IPS-18a (cell line): ENCODE measurements at regions not wholly inside any gene's neighbourhood (a gene's known extent, or its start where the extent isn't known, plus 50 kb on each side); places are given as distances from the start of the nearest gene placed in this dataset.

Experiments
- H3K27ac ChIP-seq: one replicate; pipeline ENCODE4 v1.5.1; 2013; ENCODE audit warnings: low read length
- H3K27me3 ChIP-seq: one replicate; pipeline ENCODE4 v1.6.1; 2013; ENCODE audit warnings: mild to moderate bottlenecking, low read length; ENCODE audit not compliant: control insufficient read depth, insufficient read depth
- H3K36me3 ChIP-seq: one replicate; pipeline ENCODE4 v1.6.1; 2013; ENCODE audit warnings: low read depth, low read length; ENCODE audit not compliant: control insufficient read depth
- H3K4me1 ChIP-seq: one replicate; pipeline ENCODE4 v1.6.1; 2013; ENCODE audit warnings: low read depth, low read length; ENCODE audit not compliant: control insufficient read depth
- H3K4me3 ChIP-seq: one replicate; pipeline ENCODE4 v1.5.1; 2013; ENCODE audit warnings: low read length
- H3K9ac ChIP-seq: one replicate; pipeline ENCODE4 v1.6.1; 2013; ENCODE audit warnings: mild to moderate bottlenecking, low read length, moderate library complexity
- H3K9me3 ChIP-seq: one replicate; pipeline ENCODE4 v1.6.1; 2013; ENCODE audit warnings: low read depth, low read length; ENCODE audit not compliant: control insufficient read depth

DNA sequence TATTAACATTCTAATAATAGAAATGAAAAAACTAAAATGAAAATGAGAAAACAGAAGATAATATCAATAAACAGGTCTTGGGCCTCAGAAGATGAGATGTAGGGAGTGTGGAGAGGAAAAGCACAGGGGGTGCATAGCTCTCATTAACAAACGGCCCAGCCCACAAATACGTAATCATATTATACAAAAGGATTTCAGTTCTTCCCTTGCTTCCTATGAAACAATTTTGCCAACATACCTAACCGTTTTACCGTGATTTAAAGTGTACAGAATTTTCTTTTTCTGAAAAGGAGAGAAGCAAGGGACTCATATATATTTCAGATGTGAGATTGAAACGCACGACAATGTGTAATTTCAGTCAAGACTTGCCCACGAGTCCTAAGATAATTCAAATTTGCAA is 136.0 kb downstream of the HFE start:
- H3K36me3 ChIP-seq = no peaks in the 10 kb centered on the region
- peak overlapping the region; percentile 100 for H3K27ac ChIP-seq
- peak overlapping the region; percentile 99 for H3K4me3 ChIP-seq
- H3K4me1 ChIP-seq = peaks cover 39% of the 10 kb centered on the region
- H3K9ac ChIP-seq = peak overlapping the region; percentile 100
- H3K9me3 ChIP-seq = no peaks in the 10 kb centered on the region
- H3K27me3 ChIP-seq = no peaks in the 10 kb centered on the region

DNA sequence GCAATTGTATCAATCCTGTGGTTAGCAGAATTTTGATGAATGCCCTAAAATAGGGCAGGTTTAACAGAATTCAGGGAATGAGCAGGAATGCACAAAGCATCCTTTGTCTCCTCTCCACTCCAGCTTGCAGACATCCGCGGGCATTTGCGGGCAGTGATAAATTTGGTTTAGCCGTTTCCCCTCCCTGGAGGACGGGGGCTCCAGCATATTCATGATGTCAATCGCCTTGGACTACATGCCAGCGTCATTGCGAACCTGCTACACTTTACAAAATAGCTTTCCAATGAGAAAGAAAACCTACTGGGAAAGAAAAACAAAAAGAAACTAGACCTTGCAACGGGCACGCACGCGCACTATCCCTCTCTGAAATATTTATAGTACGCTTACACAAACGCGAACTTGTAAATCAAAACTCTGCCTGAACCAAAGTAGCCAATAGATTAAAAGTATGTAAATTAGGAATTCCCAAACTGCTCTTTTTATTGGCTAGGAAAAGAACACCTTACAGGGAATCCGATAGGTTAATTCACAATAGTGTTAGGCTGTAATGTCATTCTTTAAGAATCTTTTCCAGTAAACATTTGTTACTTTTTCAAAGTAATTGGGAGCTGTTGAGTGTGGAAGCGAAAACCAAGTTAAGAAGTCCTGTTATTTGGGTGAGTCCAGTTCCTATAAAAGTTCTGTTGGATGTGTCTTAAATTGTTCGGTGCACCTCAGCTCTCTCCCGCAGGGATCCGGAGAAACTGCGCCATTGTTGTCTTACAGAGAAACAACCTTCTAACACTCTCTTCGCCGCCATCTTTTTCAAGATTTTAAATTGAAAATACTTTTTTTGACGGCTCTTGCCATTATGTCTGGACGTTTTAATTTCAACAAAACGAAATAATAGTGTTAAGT is 136.7 kb downstream of the HFE start:
- H3K27ac ChIP-seq = peak overlapping the region; percentile 100
- peak overlapping the region; percentile 100 for H3K9ac ChIP-seq
- H3K9me3 ChIP-seq = no peaks in the 10 kb centered on the region
- H3K27me3 ChIP-seq = no peaks in the 10 kb centered on the region
- peaks cover 38% of the 10 kb centered on the region for H3K4me1 ChIP-seq
- H3K4me3 ChIP-seq = peak overlapping the region; percentile 99
- no peaks in the 10 kb centered on the region for H3K36me3 ChIP-seq

DNA sequence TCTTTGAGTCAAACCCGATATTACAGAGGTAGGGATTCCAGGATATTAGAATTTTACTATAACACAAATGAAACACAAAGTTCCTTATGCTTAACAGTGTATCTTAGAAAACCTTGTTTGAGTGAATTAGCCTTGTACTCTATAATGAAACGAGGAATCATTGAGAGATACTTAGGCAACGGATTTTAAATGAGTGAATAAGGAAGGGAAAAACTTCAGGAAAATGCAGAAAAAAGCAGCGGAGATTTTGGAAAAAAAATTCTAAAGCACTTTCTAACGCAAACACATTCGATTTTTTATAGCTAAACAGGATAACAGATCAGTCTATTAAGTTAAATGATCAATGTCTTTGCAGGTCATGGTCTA is 137.3 kb downstream of the HFE start:
- peak overlapping the region; percentile 100 for H3K27ac ChIP-seq
- H3K4me1 ChIP-seq = peaks cover 31% of the 10 kb centered on the region
- H3K36me3 ChIP-seq = no peaks in the 10 kb centered on the region
- peak overlapping the region; percentile 99 for H3K4me3 ChIP-seq
- no peaks in the 10 kb centered on the region for H3K27me3 ChIP-seq
- no peaks in the 10 kb centered on the region for H3K9me3 ChIP-seq
- peak overlapping the region; percentile 100 for H3K9ac ChIP-seq

DNA sequence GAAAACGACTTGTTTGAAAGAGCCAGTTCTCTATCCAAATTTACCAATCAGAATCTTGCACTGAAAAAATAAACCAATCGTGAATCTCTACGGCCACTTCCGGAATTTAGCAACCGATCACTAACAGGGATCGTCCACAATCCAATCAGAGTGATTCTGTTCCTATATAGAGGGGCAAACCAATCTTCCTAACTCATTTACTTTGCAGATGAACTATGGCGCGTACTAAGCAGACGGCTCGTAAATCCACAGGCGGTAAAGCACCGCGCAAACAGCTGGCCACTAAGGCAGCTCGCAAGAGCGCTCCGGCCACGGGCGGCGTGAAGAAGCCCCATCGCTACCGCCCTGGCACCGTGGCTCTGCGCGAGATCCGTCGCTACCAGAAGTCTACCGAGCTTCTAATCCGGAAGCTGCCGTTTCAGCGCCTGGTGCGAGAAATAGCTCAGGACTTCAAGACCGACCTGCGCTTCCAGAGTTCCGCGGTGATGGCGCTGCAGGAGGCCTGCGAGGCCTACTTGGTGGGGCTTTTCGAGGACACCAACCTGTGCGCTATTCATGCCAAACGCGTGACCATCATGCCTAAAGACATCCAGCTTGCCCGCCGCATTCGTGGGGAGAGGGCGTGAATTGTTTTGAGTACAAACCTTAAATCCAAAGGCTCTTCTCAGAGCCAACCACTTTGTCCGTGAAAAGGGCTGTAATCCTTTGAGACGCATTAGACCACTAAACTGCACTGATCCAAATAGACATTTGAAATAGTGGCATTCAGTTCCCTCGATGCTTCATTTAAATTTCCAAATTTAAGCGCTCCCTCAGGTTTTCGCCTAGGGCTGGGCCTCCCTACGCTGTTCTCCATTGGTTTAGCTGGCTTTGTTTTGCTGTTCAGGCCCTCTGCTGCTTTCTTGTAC is 138.0 kb downstream of the HFE start:
- Histone ChIP-seq H3K9ac (peak overlapping the region; percentile 100), H3K4me3 (peak overlapping the region; percentile 99), H3K36me3 (no peaks in the 10 kb centered on the region), H3K27ac (peak overlapping the region; percentile 100), H3K4me1 (peaks cover 26% of the 10 kb centered on the region), H3K9me3 (no peaks in the 10 kb centered on the region), H3K27me3 (no peaks in the 10 kb centered on the region)

DNA sequence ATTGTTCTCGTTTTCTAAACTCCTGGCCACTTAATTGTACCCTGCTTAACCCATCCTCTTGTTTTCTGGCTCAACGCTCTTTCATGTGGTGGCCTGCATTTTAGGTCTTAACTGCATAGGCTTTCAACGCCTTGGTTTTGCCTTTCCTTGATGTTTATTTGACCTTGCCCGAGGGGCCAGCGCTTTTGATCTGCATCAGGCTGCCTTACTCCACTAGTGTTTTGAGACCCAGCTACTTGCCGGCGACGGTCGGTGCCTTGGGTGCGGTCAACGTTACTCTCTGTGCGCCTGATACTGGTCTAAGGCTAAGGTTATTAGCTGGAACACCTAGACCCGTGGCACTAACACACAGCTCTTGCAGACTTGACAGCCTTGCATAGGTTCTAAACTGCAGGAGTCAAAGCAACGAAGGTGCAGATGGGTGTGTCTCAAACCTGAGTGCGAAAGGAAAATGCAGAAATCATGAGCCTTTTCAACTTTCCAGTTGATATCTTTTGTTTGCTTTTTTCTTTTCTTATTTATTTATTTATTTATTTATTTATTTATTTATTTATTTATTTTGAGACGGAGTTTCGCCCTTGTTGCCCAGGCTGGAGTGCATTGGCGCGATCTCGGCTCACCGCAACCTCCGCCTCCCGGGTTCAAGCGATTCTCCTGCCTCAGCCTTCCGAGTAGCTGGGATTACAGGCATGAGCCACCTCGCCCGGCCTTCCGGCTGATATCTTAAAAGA is 138.8 kb downstream of the HFE start:
- no peaks in the 10 kb centered on the region for H3K36me3 ChIP-seq
- H3K9me3 ChIP-seq = no peaks in the 10 kb centered on the region
- peak overlapping the region; percentile 100 for H3K9ac ChIP-seq
- peak overlapping the region; percentile 99 for H3K4me3 ChIP-seq
- peak overlapping the region; percentile 100 for H3K27ac ChIP-seq
- H3K27me3 ChIP-seq = no peaks in the 10 kb centered on the region
- peaks cover 18% of the 10 kb centered on the region for H3K4me1 ChIP-seq

DNA sequence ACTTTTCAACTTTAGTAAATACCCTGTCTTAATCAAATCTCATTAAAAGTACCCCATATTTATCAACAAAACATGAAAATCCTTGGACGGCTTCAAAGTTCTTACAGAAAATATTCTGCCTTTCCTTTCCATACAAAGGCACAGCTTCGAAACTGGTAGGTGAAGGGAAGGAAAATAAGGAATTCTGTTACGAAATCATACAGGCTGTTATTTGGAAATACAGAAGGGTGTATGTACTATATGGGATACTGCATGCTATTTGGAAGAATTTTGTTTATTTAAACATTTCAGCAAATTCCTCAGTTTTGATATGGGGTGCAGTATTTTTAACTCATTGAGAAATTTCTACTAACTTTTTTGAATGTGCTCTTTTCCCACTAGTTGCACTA is 138.4 kb upstream of the BTN3A2 start:
- H3K27me3 ChIP-seq = no peaks in the 10 kb centered on the region
- H3K36me3 ChIP-seq = no peaks in the 10 kb centered on the region
- peak overlapping the region; percentile 100 for H3K9ac ChIP-seq
- H3K9me3 ChIP-seq = no peaks in the 10 kb centered on the region
- H3K27ac ChIP-seq = peak overlapping the region; percentile 63
- H3K4me1 ChIP-seq = peaks cover 16% of the 10 kb centered on the region
- peak overlapping the region; percentile 99 for H3K4me3 ChIP-seq

DNA sequence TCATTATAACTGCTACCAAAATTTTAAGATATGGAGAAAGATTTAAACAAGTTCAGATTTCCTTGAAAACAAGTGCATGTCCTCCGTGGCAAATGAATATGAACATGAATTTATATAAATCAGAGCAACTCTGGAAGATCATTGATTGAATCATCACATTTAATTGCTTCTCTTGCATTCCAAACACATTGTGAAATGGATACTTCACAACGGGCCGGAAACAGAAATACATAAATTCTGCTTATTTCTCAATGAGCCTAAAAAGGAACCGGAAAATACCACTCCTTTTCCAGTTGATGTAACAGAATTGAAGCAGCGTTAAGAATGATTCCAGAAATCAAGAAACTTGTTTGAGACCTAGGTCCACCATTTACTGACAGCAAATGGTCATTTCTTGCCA is 134.6 kb upstream of the BTN3A2 start:
- no peaks in the 10 kb centered on the region for H3K9me3 ChIP-seq
- no peak overlapping the region for H3K27ac ChIP-seq
- no peaks in the 10 kb centered on the region for H3K27me3 ChIP-seq
- peaks cover 22% of the 10 kb centered on the region for H3K4me1 ChIP-seq
- H3K9ac ChIP-seq = no peak overlapping the region
- H3K36me3 ChIP-seq = no peaks in the 10 kb centered on the region
- H3K4me3 ChIP-seq = no peak overlapping the region

DNA sequence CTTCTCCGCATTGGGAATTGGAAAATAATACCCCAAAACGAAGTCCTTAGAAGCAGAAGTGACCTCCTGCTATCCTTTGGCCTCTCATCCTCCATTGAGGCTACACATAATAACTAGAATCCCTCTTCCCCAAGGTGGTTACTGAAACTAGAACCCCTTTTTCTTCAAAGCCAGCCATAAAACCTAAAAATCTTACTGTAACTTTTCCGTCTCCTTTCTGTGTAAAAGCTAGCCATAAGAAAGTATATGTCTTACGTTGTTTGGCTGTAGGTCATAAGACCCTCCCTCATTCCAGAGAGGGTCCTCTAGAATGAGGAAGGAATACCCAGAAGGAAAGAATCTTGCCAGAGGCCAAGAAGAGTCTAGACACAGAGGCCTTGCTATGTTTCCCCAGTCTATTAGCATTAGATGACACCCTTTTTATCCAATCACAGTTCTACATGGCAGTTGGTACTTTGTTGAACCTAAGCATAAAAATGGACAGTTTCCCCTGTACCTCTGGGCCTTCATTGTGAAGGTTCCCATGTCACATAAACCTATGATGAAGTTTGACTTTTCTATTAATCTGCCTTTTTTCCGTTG is 133.9 kb upstream of the BTN3A2 start:
- Histone ChIP-seq H3K36me3 (no peaks in the 10 kb centered on the region), H3K9ac (no peak overlapping the region), H3K9me3 (no peaks in the 10 kb centered on the region), H3K27ac (peak overlapping the region; percentile 6), H3K4me1 (peaks cover 26% of the 10 kb centered on the region), H3K27me3 (no peaks in the 10 kb centered on the region), H3K4me3 (no peak overlapping the region)

DNA sequence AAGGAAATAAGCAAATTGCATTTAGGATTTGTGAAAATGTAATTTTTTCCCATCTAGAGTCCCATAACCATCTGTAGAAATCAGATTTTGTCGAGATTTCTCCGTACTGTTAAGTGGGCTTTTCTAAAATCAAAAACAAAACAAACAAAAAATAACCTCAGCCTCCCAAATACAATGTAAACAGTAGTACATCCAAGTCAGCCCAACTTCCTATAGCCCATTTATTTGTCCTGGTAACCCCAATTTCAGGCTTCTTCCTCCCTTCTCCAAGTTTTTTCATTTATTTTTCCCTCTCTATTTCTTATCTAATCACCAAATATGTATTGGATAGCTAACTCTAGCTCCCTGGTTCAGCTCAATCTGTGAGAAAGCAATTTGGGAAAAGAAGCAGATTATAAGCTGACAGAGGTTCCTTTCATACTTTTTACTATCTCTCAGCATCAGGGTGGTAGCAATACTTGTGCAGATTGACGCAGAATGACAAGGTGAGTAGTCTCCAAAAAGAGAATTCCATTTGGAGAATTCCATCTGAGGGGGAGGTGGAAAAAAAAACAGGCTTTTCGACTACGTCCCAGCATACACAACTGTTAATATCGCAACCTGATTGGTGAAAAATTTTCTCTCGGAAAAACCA is 132.6 kb upstream of the BTN3A2 start:
- peaks cover 17% of the 10 kb centered on the region for H3K4me1 ChIP-seq
- no peaks in the 10 kb centered on the region for H3K36me3 ChIP-seq
- H3K9ac ChIP-seq = peak overlapping the region; percentile 99
- no peaks in the 10 kb centered on the region for H3K9me3 ChIP-seq
- H3K27me3 ChIP-seq = no peaks in the 10 kb centered on the region
- H3K4me3 ChIP-seq = peak overlapping the region; percentile 66
- peak overlapping the region; percentile 96 for H3K27ac ChIP-seq

DNA sequence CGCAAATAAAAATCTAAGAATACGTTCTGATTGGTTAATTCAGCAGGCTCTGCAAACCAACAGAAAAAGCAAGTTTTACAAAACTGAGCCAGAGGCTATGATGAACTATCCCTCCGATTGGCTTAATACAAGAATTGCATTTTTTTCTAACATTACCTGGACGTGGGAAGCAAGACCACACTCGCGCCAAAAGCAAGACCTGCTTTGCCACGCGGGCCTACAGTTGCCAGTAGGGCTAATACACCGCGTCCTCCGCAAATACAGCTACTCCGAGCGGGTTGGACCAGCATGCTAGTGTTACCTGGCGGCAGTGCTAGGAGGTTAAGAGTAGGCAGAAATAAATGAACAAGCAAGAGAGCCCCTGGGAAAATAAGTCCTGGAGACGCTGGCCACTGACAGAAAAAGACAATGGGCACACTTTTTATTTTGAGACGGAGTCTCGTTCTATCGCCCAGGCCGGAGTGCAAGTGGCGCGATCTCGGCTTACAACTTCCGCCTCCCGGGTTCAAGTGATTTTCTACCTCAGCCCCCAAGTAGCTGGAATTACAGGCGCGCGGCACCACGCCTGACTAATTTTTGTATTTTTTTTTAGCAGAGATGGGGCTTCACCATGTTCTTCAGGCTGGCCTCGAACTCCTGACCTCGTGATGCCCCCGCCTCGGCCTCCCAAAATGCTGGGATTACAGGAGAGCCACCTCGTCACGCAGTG is 131.9 kb upstream of the BTN3A2 start:
- no peaks in the 10 kb centered on the region for H3K36me3 ChIP-seq
- peak overlapping the region; percentile 99 for H3K9ac ChIP-seq
- no peaks in the 10 kb centered on the region for H3K27me3 ChIP-seq
- peak overlapping the region; percentile 96 for H3K27ac ChIP-seq
- peaks cover 17% of the 10 kb centered on the region for H3K4me1 ChIP-seq
- peak overlapping the region; percentile 66 for H3K4me3 ChIP-seq
- no peaks in the 10 kb centered on the region for H3K9me3 ChIP-seq
